GM23338 (cell line): ENCODE measurements at regions not wholly inside any gene's neighbourhood (a gene's known extent, or its start where the extent isn't known, plus 50 kb on each side); places are given as distances from the start of the nearest gene placed in this dataset.

Experiments
- ATAC-seq: fragments of 200-7000 bp; cut with Tn5 transposase; 3 replicates; pipeline ENCODE4 v1.9.1; 2020
- DNase-seq: peaks from one replicate; pipeline ENCODE4 v3.0.0-alpha.2; 2015; ENCODE audit warnings: low spot score
- H2AFZ ChIP-seq: fragments of 200-600 bp; sonication (generic); 2 replicates; pipeline ENCODE4 v1.8.0; 2016; ENCODE audit warnings: antibody characterized with exemption, mild to moderate bottlenecking, moderate library complexity
- H3F3A ChIP-seq: fragments of 200-600 bp; sonication (generic); replicated peaks from 2 replicates; pipeline ENCODE4 v1.8.0; 2017; ENCODE audit warnings: antibody characterized with exemption, mixed run types, low read depth
- H3K27ac ChIP-seq: fragments of 200-600 bp; sonication (generic); 2 replicates; pipeline ENCODE4 v1.6.1; 2016; ENCODE audit warnings: low read depth
- H3K27me3 ChIP-seq: fragments of 200-600 bp; sonication (generic); 2 replicates; pipeline ENCODE4 v1.8.0; 2016; ENCODE audit warnings: mild to moderate bottlenecking, mixed run types, moderate library complexity; ENCODE audit not compliant: insufficient read depth
- H3K36me3 ChIP-seq: fragments of 200-600 bp; sonication (generic); 2 replicates; pipeline ENCODE4 v1.8.0; 2016; ENCODE audit warnings: mild to moderate bottlenecking; ENCODE audit not compliant: insufficient read depth
- H3K4me1 ChIP-seq: fragments of 200-600 bp; sonication (generic); 2 replicates; pipeline ENCODE4 v1.8.0; 2016; ENCODE audit warnings: mild to moderate bottlenecking, moderate library complexity; ENCODE audit not compliant: insufficient read depth
- H3K4me2 ChIP-seq: fragments of 200-600 bp; sonication (generic); 2 replicates; pipeline ENCODE4 v1.7.1; 2017; ENCODE audit warnings: mixed run types
- H3K4me3 ChIP-seq: fragments of 200-600 bp; sonication (generic); 2 replicates; pipeline ENCODE4 v1.6.1; 2016; ENCODE audit warnings: mixed run types
- H3K79me2 ChIP-seq: fragments of 200-600 bp; sonication (generic); replicated peaks from 2 replicates; pipeline ENCODE4 v1.8.0; 2017; ENCODE audit warnings: mild to moderate bottlenecking; ENCODE audit not compliant: insufficient read depth
- H3K9me2 ChIP-seq: fragments of 200-600 bp; sonication (generic); 2 replicates; pipeline ENCODE4 v1.8.0; 2017; ENCODE audit not compliant: insufficient read depth
- H4K20me1 ChIP-seq: fragments of 200-600 bp; sonication (generic); replicated peaks from 2 replicates; pipeline ENCODE4 v1.8.0; 2017; ENCODE audit warnings: mild to moderate bottlenecking; ENCODE audit not compliant: insufficient read depth
- H3K27ac Mint-ChIP-seq: 2 replicates; pipeline ENCODE4 v1.8.0; 2020; ENCODE audit warnings: inconsistent platforms, mild to moderate bottlenecking, moderate library complexity, mixed read lengths
- H3K27me3 Mint-ChIP-seq: 3 replicates; pipeline ENCODE4 v1.8.0; 2022; ENCODE audit warnings: low read depth, mild to moderate bottlenecking, moderate library complexity, mixed read lengths, inconsistent platforms; ENCODE audit not compliant: insufficient read depth, poor library complexity
- H3K36me3 Mint-ChIP-seq: 3 replicates; pipeline ENCODE4 v1.8.0; 2021; ENCODE audit warnings: low read depth, mild to moderate bottlenecking, inconsistent platforms, moderate library complexity, mixed read lengths
- H3K4me1 Mint-ChIP-seq: 3 replicates; pipeline ENCODE4 v1.8.0; 2020; ENCODE audit warnings: mild to moderate bottlenecking, inconsistent platforms, mixed read lengths
- H3K4me3 Mint-ChIP-seq: 3 replicates; pipeline ENCODE4 v1.8.0; 2021; ENCODE audit warnings: moderate library complexity, mild to moderate bottlenecking, inconsistent platforms, mixed read lengths
- H3K9me3 Mint-ChIP-seq: 3 replicates; pipeline ENCODE4 v1.8.0; 2020; ENCODE audit warnings: moderate library complexity, mild to moderate bottlenecking, inconsistent platforms, mixed read lengths
- CREB1 ChIP-seq: fragments of 250-450 bp; sonication (Bioruptor Pico); IDR thresholded peaks from 2 replicates; pipeline ENCODE4 v1.5.0; 2020; ENCODE audit warnings: low read depth, mild to moderate bottlenecking, moderate library complexity
- CTCF ChIP-seq, 2 experiments: fragments of 200-600 bp in 1 of 2; sonication (generic) in 1 of 2; conservative IDR thresholded peaks; 2 replicates each; pipeline versions ENCODE4 v1.5.1 to v1.6.1; 2016 to 2017; ENCODE audit warnings: antibody characterized with exemption in 2 of 2, low read depth in 2 of 2, mild to moderate bottlenecking in 2 of 2, moderate library complexity in 1 of 2
- ETS1 ChIP-seq: IDR thresholded peaks from 2 replicates; pipeline ENCODE4 v1.6.1; 2016; ENCODE audit warnings: antibody characterized with exemption
- EZH2 ChIP-seq: fragments of 200-600 bp; sonication (generic); IDR thresholded peaks from one replicate; pipeline ENCODE4 v1.8.0; 2017; ENCODE audit warnings: antibody characterized with exemption, mild to moderate bottlenecking, low read depth; ENCODE audit not compliant: unreplicated experiment
- EZH2phosphoT487 ChIP-seq: fragments of 200-600 bp; sonication (generic); IDR thresholded peaks from one replicate; pipeline ENCODE4 v1.8.1; 2018; ENCODE audit warnings: antibody characterized with exemption; ENCODE audit not compliant: unreplicated experiment
- JUNB ChIP-seq: IDR thresholded peaks from one replicate; pipeline ENCODE4 v1.6.1; 2016; ENCODE audit warnings: antibody characterized with exemption; ENCODE audit not compliant: unreplicated experiment
- NANOG ChIP-seq: IDR thresholded peaks from 2 replicates; pipeline ENCODE4 v1.6.1; 2016; ENCODE audit warnings: antibody characterized with exemption, borderline replicate concordance
- POLR2AphosphoS5 ChIP-seq: IDR thresholded peaks from 2 replicates; pipeline ENCODE4 v1.6.1; 2016; ENCODE audit warnings: antibody characterized with exemption, low read depth
- REST ChIP-seq: IDR thresholded peaks from one replicate; pipeline ENCODE4 v1.6.1; 2018; ENCODE audit warnings: antibody characterized with exemption; ENCODE audit not compliant: unreplicated experiment
- STAT1 ChIP-seq: IDR thresholded peaks from one replicate; pipeline ENCODE4 v1.6.1; 2016; ENCODE audit warnings: antibody characterized with exemption; ENCODE audit not compliant: unreplicated experiment
- ZNF114 ChIP-seq: fragments of 250-450 bp; sonication (Bioruptor Pico); IDR thresholded peaks from 2 replicates; pipeline ENCODE4 v1.5.0; 2020; ENCODE audit warnings: mild to moderate bottlenecking, moderate library complexity
- ZNF331 ChIP-seq: fragments of 250-450 bp; sonication (Bioruptor Pico); IDR thresholded peaks from 2 replicates; pipeline ENCODE4 v1.5.0; 2020; ENCODE audit warnings: low read depth, mild to moderate bottlenecking, moderate library complexity
- ZNF462 ChIP-seq: fragments of 250-450 bp; sonication (Bioruptor Pico); IDR thresholded peaks from 2 replicates; pipeline ENCODE4 v1.5.0; 2020; ENCODE audit warnings: mild to moderate bottlenecking, moderate library complexity

- Histone ChIP-seq H3K27me3 (no peaks in the 10 kb centered on the region), H3K79me2 (no peaks in the 10 kb centered on the region), H3K4me3 (no peak overlapping the region), H3K9me2 (no peaks in the 10 kb centered on the region), H2AFZ (no peak overlapping the region), H3K27ac (no peak overlapping the region), H3F3A (no peaks in the 10 kb centered on the region), H3K4me1 (peaks cover 13% of the 10 kb centered on the region), H4K20me1 (no peaks in the 10 kb centered on the region), H3K4me2 (no peak overlapping the region), H3K36me3 (no peaks in the 10 kb centered on the region)
- Mint-ChIP-seq H3K4me1 (peaks cover 18% of the 10 kb centered on the region), H3K9me3 (peaks cover 7% of the 10 kb centered on the region; the same call in 2 of the 3 replicates), H3K36me3 (no peaks in the 10 kb centered on the region), H3K27ac (no peak overlapping the region), H3K4me3 (no peak overlapping the region), H3K27me3 (peaks cover 13% of the 10 kb centered on the region)
- no peak for DNase-seq
- no peak for ATAC-seq
- TF ChIP-seq ETS1: no peak
- no peak for TF ChIP-seq EZH2
- no peak for TF ChIP-seq POLR2AphosphoS5
- no peak for TF ChIP-seq JUNB
- no peak for TF ChIP-seq ZNF331 (CRISPR knock-in tag)
- TF ChIP-seq ZNF114: no peak
- no peak for TF ChIP-seq ZNF462 (CRISPR knock-in tag)
- TF ChIP-seq CREB1 (CRISPR knock-in tag): no peak
- TF ChIP-seq CTCF (conservative IDR thresholded peaks at IDR 0.05; ENCODE audit: low read depth in 2 of 2): no peak
- TF ChIP-seq NANOG: no peak
- no peak for TF ChIP-seq EZH2phosphoT487
- TF ChIP-seq STAT1: no peak
- no peak for TF ChIP-seq REST
Measured at GRCh38 chr10:35768731-35769130, 126.6 kb upstream of the FZD8 start.
